ENCODE measurements at regions not wholly inside any gene's neighbourhood (a gene's known extent, or its start where the extent isn't known, plus 50 kb on each side); places are given as distances from the start of the nearest gene placed in this dataset.

DNA sequence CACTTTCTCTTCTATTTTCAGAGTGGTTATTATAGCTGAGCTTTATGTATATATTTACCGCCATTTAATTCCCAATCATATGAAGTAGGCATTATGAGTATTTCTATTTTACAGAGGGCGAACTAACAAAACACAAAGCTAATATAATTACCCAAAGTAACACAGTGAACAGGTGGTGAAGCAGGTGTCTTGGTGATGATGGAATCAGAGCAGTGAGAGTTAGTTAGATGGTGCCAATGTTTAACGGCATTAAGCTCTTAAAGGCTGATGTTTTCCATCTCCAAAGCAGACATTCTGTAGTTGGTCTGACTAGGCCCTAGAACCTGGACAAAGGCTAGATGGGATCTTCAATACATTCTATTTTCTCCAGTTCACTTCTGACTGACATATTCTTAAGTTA, 551.1 kb upstream of the SYNCRIP start:
- H3K27me3 ChIP-seq (ENCODE audit: insufficient read depth, low read length), result no peaks in the 10 kb centered on the region

More for the DNA sequence above, 551.1 kb upstream of the SYNCRIP start:
- Histone ChIP-seq H3K9me3 (ENCODE audit: control insufficient read depth, low read depth, low read length) (no peaks in the 10 kb centered on the region), H2BK120ac (ENCODE audit: low read depth, low read length, poor library complexity, severe bottlenecking) (no peak overlapping the region), H3K4me1 (ENCODE audit: insufficient read depth, low read length) (no peaks in the 10 kb centered on the region), H4K5ac (ENCODE audit: insufficient read length, low read depth, low read length) (no peak overlapping the region), H2AFZ (ENCODE audit: low read length) (no peak overlapping the region), H3K18ac (ENCODE audit: insufficient read length, low read depth, low read length) (no peak overlapping the region), H3K79me1 (ENCODE audit: insufficient read depth, low read depth, low read length, poor library complexity, severe bottlenecking) (no peaks in the 10 kb centered on the region), H2BK5ac (ENCODE audit: insufficient read length, low read length) (no peak overlapping the region), H2BK20ac (ENCODE audit: low read depth, low read length, poor library complexity, severe bottlenecking) (no peak overlapping the region), H3K4ac (ENCODE audit: low read depth, low read length) (no peak overlapping the region), H4K20me1 (ENCODE audit: control insufficient read depth, insufficient read depth, insufficient read length) (no peaks in the 10 kb centered on the region), H3K27ac (ENCODE audit: insufficient read length, low read depth, low read length) (no peak overlapping the region), H3K9ac (ENCODE audit: extremely low read depth, insufficient read length, low read length) (no peak overlapping the region), H3K79me2 (ENCODE audit: insufficient read depth, low read length) (no peaks in the 10 kb centered on the region), H3T11ph (ENCODE audit: low read length) (no peak overlapping the region), H4K91ac (ENCODE audit: insufficient read length, low read depth, low read length) (no peak overlapping the region), H2BK15ac (ENCODE audit: low read depth, low read length) (no peak overlapping the region), H3K56ac (ENCODE audit: insufficient read length, low read depth, low read length) (no peak overlapping the region), H2AK5ac (ENCODE audit: insufficient read length, low read length) (no peak overlapping the region), H3K4me2 (ENCODE audit: insufficient read depth, insufficient read length, low read length) (no peak overlapping the region), H4K8ac (replicated peaks; ENCODE audit: insufficient read length, low read depth, low read length) (no peak overlapping the region), H3K23ac (ENCODE audit: insufficient read length, low read depth, low read length) (no peak overlapping the region), H3K14ac (ENCODE audit: insufficient read depth, low read length) (no peak overlapping the region), H2BK12ac (ENCODE audit: insufficient read length, low read depth, low read length) (no peak overlapping the region), H3K23me2 (ENCODE audit: insufficient read length, low read depth, low read length, poor library complexity, severe bottlenecking) (no peaks in the 10 kb centered on the region)
- peaks cover 8 to 14% of the 10 kb centered on the region in 2 experiments; a peak in 3 of 4 replicates for H3K4me1 Mint-ChIP-seq
- H3K27ac Mint-ChIP-seq, result no peak overlapping the region
- WGBS (ENCODE audit: extremely low coverage, insufficient read length, low lambda C conversion rate), result no CpG with 5 or more reads among the region's 3 CpGs
- no peak overlapping the region for H3K4me3 Mint-ChIP-seq
- TF ChIP-seq, protein P1, sequence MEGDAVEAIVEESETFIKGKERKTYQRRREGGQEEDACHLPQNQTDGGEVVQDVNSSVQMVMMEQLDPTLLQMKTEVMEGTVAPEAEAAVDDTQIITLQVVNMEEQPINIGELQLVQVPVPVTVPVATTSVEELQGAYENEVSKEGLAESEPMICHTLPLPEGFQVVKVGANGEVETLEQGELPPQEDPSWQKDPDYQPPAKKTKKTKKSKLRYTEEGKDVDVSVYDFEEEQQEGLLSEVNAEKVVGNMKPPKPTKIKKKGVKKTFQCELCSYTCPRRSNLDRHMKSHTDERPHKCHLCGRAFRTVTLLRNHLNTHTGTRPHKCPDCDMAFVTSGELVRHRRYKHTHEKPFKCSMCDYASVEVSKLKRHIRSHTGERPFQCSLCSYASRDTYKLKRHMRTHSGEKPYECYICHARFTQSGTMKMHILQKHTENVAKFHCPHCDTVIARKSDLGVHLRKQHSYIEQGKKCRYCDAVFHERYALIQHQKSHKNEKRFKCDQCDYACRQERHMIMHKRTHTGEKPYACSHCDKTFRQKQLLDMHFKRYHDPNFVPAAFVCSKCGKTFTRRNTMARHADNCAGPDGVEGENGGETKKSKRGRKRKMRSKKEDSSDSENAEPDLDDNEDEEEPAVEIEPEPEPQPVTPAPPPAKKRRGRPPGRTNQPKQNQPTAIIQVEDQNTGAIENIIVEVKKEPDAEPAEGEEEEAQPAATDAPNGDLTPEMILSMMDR (conservative IDR thresholded peaks at IDR 0.05), result no peak
- H3K36me3 Mint-ChIP-seq (ENCODE audit: insufficient read depth in 1 of 3, low read depth in 3 of 3), result no peaks in the 10 kb centered on the region
- DNase-seq, result no peak
- H3K9me3 Mint-ChIP-seq, result no peaks in the 10 kb centered on the region; a peak in 1 of 5 replicates
- no peaks in the 10 kb centered on the region for H3K27me3 Mint-ChIP-seq (ENCODE audit: low read depth)
